Coronary artery (tissue), 2 donors: ENCODE measurements at regions not wholly inside any gene's neighbourhood (a gene's known extent, or its start where the extent isn't known, plus 50 kb on each side); places are given as distances from the start of the nearest gene placed in this dataset.
A peak's percentile ranks its signal among the peaks of the same experiment; 100 is the strongest.

Experiments
- DNase-seq: peaks from one replicate; pipeline ENCODE4 v3.0.0-alpha.2; 2017; ENCODE audit warnings: low spot score
- H3K27ac ChIP-seq, 2 donors: fragments of 200-600 bp; sonication (generic); one replicate each; pipeline ENCODE4 v1.5.1; 2016 to 2019
- H3K4me3 ChIP-seq: fragments of 200-600 bp; sonication (generic); 2 replicates; pipeline ENCODE4 v1.5.1; 2016; ENCODE audit warnings: mild to moderate bottlenecking, moderate library complexity
- TF ChIP-seq, protein P1 (sequence below): fragments of 200-600 bp; sonication (generic); IDR thresholded peaks from one replicate; pipeline ENCODE4 v1.5.1; 2019; ENCODE audit warnings: antibody characterized with exemption

DNA sequence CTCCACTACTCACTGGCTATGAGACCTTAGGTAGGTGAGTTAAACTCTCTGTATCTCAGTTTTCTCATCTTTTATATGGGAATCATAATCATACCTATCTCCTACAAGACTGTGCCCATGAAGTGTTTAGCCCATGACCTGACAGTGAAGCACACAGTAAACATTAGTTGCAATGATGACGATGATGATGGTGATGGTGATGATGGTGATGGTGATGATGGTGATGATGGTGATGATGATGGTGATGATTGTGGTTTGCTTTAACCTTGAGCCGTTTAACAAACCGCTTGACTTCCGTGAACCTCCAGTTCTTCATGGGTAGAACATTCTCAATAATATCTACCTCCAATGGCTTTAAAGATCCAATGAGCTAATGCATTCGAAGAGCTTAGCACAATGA lies 220.2 kb upstream of the MVB12B start:
- Histone ChIP-seq H3K4me3 (no peak overlapping the region), H3K27ac (no peak overlapping the region)
- DNase-seq, result no peak
- TF ChIP-seq, protein P1, sequence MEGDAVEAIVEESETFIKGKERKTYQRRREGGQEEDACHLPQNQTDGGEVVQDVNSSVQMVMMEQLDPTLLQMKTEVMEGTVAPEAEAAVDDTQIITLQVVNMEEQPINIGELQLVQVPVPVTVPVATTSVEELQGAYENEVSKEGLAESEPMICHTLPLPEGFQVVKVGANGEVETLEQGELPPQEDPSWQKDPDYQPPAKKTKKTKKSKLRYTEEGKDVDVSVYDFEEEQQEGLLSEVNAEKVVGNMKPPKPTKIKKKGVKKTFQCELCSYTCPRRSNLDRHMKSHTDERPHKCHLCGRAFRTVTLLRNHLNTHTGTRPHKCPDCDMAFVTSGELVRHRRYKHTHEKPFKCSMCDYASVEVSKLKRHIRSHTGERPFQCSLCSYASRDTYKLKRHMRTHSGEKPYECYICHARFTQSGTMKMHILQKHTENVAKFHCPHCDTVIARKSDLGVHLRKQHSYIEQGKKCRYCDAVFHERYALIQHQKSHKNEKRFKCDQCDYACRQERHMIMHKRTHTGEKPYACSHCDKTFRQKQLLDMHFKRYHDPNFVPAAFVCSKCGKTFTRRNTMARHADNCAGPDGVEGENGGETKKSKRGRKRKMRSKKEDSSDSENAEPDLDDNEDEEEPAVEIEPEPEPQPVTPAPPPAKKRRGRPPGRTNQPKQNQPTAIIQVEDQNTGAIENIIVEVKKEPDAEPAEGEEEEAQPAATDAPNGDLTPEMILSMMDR, result no peak

DNA sequence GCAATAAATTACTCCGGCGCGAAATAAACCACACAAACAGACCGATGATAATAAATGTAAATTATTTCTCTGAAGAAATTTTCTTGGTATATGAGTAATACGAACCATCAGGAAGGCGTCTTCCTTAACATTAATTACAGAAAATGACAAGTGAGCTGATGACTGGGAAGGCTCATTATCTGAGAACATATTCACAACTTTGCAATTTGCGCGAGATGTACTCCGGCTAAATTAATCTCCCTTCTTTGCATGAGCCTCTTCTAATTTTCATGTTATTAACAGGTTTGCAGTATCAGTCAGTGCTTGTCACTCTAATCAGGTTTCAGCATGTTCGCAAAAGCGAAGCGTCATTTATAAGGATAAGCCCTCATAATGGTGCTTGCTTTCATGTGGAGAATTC lies 218.9 kb upstream of the MVB12B start:
- TF ChIP-seq, protein P1, result no peak
- Histone ChIP-seq H3K4me3 (no peak overlapping the region), H3K27ac (no peak overlapping the region)
- DNase-seq, result no peak

DNA sequence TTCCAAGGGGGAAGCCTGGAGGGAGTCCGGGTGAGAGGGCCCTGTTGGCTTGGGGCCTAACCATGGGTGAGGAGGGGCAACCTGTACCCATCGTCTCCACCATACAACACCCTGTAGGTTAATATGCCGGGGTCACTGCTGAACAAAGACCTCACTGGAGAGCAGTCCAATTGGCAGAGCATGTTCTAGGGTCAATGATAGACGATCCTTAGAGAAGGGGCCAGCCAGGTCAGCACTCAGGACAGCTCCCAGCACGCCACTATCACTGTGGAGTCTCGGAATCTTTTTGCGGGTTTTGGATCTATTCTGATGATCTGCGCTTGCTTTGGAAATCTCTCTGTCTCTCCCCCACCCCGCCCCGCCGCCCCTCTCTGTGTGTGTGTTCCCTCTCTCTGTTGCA lies 218.4 kb upstream of the MVB12B start:
- DNase-seq, result no peak
- TF ChIP-seq, protein P1, result no peak
- H3K27ac ChIP-seq, result no peak overlapping the region

DNA sequence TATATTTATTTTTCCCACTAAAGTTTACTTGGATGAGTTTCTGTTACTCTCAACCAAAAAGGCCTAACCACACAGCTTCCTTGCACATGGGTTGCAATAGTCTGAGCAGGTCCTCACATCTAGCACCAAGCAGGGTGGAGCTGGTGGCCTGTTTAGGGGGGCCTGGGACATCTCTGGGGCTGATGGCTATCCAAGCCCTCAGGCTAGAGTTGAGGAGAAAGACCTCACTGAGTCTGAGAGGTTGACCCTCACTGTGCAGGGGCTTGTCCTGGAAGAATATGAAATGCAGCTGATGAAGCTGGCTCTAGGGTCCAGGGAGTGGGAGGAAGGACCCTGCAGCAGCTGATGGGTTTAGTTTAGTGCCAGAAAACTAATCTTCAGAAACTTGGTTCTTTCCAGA lies 217.1 kb upstream of the MVB12B start:
- no peak for DNase-seq
- TF ChIP-seq, protein P1, result no peak
- no peak overlapping the region for H3K27ac ChIP-seq
- no peak overlapping the region for H3K4me3 ChIP-seq

More for the DNA sequence above, 218.4 kb upstream of the MVB12B start:
- H3K4me3 ChIP-seq, result no peak overlapping the region

DNA sequence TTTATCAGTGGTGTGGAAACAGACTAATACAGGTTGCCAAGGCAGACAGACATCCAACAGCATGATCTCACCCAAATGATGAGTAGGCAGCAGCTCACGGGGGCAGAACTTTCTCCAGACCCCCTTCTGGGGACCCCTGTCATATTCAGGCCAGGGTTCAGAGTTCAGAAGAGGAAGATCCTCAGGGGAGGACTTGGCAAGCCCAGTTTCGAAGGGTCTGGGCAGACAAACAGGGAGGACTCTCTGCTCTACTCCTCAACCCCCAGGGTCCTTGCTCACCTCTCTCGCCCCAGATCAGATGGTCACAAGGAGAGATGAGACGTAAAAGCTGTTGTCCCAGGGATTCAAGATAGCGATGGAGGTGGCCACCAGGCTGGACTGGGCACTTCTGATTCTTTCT lies 215.1 kb upstream of the MVB12B start:
- Histone ChIP-seq H3K4me3 (no peak overlapping the region), H3K27ac (no peak overlapping the region)
- peak; percentile 7 for DNase-seq
- TF ChIP-seq, protein P1, result no peak

DNA sequence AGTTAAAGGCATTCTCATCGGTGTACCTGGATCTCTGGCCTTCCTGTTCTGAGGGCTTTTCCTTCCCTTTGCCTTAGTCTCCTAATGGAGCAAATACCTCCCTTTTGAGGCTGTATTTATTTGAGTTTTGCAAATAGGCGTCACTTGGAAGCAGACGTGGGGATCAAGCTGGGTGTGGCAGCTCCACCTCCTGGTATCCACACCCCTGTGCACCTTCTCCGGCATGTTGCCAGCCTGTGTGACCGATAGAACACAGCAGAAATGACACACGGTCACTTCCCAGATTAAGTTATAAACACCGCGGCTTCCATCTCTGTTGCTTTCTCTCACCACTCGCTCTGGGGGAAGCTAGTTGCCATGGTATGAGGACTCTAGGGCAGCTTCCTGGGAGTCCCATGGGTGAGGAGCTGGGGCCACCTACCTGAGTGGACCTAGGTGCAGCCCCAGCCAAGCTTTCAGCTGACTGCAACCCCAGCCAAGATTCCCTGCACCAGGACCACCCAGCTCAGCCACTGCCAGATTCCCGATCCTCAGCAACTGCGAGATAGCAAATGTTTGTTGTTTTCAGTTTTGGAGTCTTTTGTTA lies 214.4 kb upstream of the MVB12B start:
- TF ChIP-seq, protein P1, result no peak
- Histone ChIP-seq H3K27ac (no peak overlapping the region), H3K4me3 (no peak overlapping the region)
- peak; percentile 43 for DNase-seq

DNA sequence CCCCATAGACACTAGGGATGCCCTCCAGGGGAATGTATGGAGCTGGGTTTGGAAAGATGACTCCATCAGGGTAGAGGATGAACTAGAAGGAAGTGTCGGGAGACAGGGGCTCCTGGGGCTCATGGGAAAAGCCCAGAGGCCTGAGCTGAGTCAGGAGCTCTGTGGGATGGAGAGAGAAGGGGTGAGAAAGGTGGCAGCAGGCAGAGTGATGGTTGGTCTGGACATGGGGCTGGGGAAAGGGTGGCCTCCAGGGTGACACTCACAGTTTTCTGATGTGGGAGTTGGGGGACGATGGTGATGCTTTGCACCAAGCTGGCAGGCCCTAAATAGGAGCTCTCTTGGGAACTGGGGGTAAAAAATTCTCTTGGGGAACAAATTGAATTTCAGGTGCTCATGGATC lies 213.5 kb upstream of the MVB12B start:
- peak; percentile 46 for DNase-seq
- H3K4me3 ChIP-seq, result no peak overlapping the region
- TF ChIP-seq, protein P1, result no peak
- H3K27ac ChIP-seq, result no peak overlapping the region
